GM06990 (cell line): ENCODE measurements at regions not wholly inside any gene's neighbourhood (a gene's known extent, or its start where the extent isn't known, plus 50 kb on each side); places are given as distances from the start of the nearest gene placed in this dataset.

Experiments
- DNase-seq: peaks from one replicate; pipeline ENCODE4 v3.0.0-alpha.2; 2011; ENCODE audit not compliant: insufficient read length; ENCODE audit errors: extremely low read depth
- H3K27me3 ChIP-seq: replicated peaks from 2 replicates; pipeline ENCODE4 v1.6.0; 2011; ENCODE audit warnings: low read length; ENCODE audit not compliant: control insufficient read depth, insufficient read depth
- H3K36me3 ChIP-seq: 2 replicates; pipeline ENCODE4 v1.5.1; 2011; ENCODE audit warnings: low read length; ENCODE audit not compliant: control insufficient read depth, insufficient read depth
- H3K4me3 ChIP-seq: replicated peaks from 2 replicates; pipeline ENCODE4 v1.5.1; 2011; ENCODE audit warnings: low read depth, mild to moderate bottlenecking, control low read depth, low read length
- CTCF ChIP-seq: IDR thresholded peaks from 2 replicates; pipeline ENCODE4 v1.5.1; 2011; ENCODE audit warnings: low read length, control low read depth, mild to moderate bottlenecking, inconsistent platforms; ENCODE audit not compliant: insufficient read depth, poor library complexity, severe bottlenecking

DNA sequence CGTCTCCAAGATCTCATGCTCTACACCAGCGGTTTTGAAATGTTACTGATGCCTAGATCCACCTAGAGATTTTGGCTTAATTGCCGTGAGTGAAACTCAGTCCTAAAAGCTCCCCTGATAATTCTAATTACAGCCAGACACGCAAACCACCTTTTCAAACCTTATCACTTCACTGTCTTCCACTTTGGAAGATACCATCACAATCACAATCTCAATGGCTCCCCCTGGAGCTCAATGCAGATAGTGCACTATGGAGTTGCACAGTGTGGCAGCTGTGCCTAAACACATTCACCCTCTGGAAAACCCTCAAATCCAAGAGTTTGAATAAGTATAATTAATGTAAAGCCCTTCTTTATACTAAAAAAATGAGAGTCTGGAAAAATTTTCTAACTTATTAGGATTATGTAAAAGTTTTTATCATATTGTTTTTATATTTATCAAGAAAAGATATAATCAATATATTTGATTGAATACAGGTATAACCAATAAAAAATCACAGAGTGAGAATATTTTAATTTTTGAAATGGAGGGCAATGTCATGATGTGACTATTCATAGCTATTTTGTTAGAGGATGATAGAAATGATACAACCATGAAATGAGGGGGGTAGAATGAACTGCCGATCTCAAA, 102.9 kb upstream of the SLC8A1 start:
- Histone ChIP-seq H3K27me3 (no peaks in the 10 kb centered on the region), H3K4me3 (no peak overlapping the region), H3K36me3 (no peaks in the 10 kb centered on the region)
- no peak for DNase-seq
- peak; percentile 88 for TF ChIP-seq CTCF

- DNase-seq: no peak
- no peak for TF ChIP-seq CTCF
- Histone ChIP-seq H3K27me3 (no peaks in the 10 kb centered on the region), H3K36me3 (no peaks in the 10 kb centered on the region), H3K4me3 (no peak overlapping the region)
Measured at GRCh38 chr2:40556293-40556692, 104.4 kb upstream of the SLC8A1 start.

GRCh38 chr2:40556739-40557138, 104.8 kb upstream of the SLC8A1 start:
- Histone ChIP-seq H3K36me3 (no peaks in the 10 kb centered on the region), H3K4me3 (no peak overlapping the region), H3K27me3 (no peaks in the 10 kb centered on the region)
- no peak for TF ChIP-seq CTCF
- no peak for DNase-seq

- Histone ChIP-seq H3K36me3 (no peaks in the 10 kb centered on the region), H3K27me3 (no peaks in the 10 kb centered on the region), H3K4me3 (no peak overlapping the region)
- no peak for TF ChIP-seq CTCF
- DNase-seq: no peak
Measured at GRCh38 chr2:40558761-40559160, 106.9 kb upstream of the SLC8A1 start.

DNA sequence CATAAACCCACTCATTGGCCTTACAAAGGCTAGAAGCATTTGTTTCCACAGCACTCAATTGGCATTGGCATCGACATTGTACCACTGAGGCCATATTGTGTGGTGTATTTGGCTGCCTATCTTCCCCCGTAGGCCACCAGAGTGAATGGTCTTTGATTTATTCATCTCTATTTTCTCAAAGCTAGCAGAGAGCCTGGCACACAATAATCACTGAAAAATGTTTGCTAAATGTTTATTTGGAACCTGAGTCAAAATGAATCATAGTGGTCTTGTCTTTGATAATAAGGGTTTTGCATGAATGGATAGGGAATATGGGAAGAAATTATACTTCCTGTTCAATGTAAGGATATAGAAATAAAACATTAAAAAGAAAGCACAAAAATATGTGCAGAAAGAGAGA, 107.3 kb upstream of the SLC8A1 start:
- no peaks in the 10 kb centered on the region for H3K27me3 ChIP-seq
- no peak for TF ChIP-seq CTCF
- no peaks in the 10 kb centered on the region for H3K36me3 ChIP-seq
- no peak overlapping the region for H3K4me3 ChIP-seq
- no peak for DNase-seq

GRCh38 chr2:40564184-40564583, 112.3 kb upstream of the SLC8A1 start:
- Histone ChIP-seq H3K4me3 (no peak overlapping the region), H3K27me3 (no peaks in the 10 kb centered on the region), H3K36me3 (no peaks in the 10 kb centered on the region)
- DNase-seq: no peak
- TF ChIP-seq CTCF: no peak
